ENCODE measurements at regions not wholly inside any gene's neighbourhood (a gene's known extent, or its start where the extent isn't known, plus 50 kb on each side); places are given as distances from the start of the nearest gene placed in this dataset.

GRCh38 chr4:12120968-12121367 is 692.3 kb upstream of the HS3ST1 start:
- H3K4me1 ChIP-seq (ENCODE audit: control insufficient read depth in 4 of 4, insufficient read depth in 4 of 4, low read length in 3 of 4), result peaks cover 0 to 3% (median 0%) of the 10 kb centered on the region in 4 donors
- DNase-seq (ENCODE audit: low spot score), result no peak
- no peaks in the 10 kb centered on the region for H3K36me3 ChIP-seq (ENCODE audit: control insufficient read depth in 4 of 4, insufficient read depth in 3 of 4, low read depth in 1 of 4, low read length in 3 of 4)
- H3K9ac ChIP-seq (ENCODE audit: low read depth in 1 of 2, low read length in 2 of 2), result no peak overlapping the region
- H3K9me3 ChIP-seq (ENCODE audit: control insufficient read depth in 4 of 4, low read length in 3 of 4), result no peaks in the 10 kb centered on the region
- no peaks in the 10 kb centered on the region for H3K27me3 ChIP-seq (ENCODE audit: control insufficient read depth in 4 of 4, insufficient read depth in 4 of 4, low read length in 3 of 4)
- TF ChIP-seq SP1 (IDR thresholded peaks at IDR 0.05) (no peak), TAF1 (conservative IDR thresholded peaks at IDR 0.05) (no peak), HNF4A (conservative IDR thresholded peaks at IDR 0.05) (no peak), JUND (IDR thresholded peaks at IDR 0.05) (no peak), RXRA (IDR thresholded peaks at IDR 0.05) (no peak), YY1 (IDR thresholded peaks at IDR 0.05) (no peak), ATF3 (IDR thresholded peaks at IDR 0.05) (no peak), RAD21 (IDR thresholded peaks at IDR 0.05) (no peak), GABPA (IDR thresholded peaks at IDR 0.05 in 1 of 2, conservative IDR thresholded peaks at IDR 0.05 in 1 of 2) (no peak)
- 33% methylated on average over 2 of the region's 2 CpGs for WGBS
- no peak overlapping the region for H3K4me3 ChIP-seq (ENCODE audit: low read depth in 1 of 3, low read length in 3 of 3)
- no peak overlapping the region for H3K27ac ChIP-seq (ENCODE audit: low read depth in 1 of 2, low read length in 2 of 2)

- DNase-seq (ENCODE audit: low spot score), result no peak
- Histone ChIP-seq H3K4me1 (ENCODE audit: control insufficient read depth in 4 of 4, insufficient read depth in 4 of 4, low read length in 3 of 4) (peaks cover 0 to 3% (median 0%) of the 10 kb centered on the region in 4 donors), H3K27ac (ENCODE audit: low read depth in 1 of 2, low read length in 2 of 2) (no peak overlapping the region), H3K9ac (ENCODE audit: low read depth in 1 of 2, low read length in 2 of 2) (no peak overlapping the region), H3K36me3 (ENCODE audit: control insufficient read depth in 4 of 4, insufficient read depth in 3 of 4, low read depth in 1 of 4, low read length in 3 of 4) (no peaks in the 10 kb centered on the region), H3K27me3 (ENCODE audit: control insufficient read depth in 4 of 4, insufficient read depth in 4 of 4, low read length in 3 of 4) (no peaks in the 10 kb centered on the region), H3K9me3 (ENCODE audit: control insufficient read depth in 4 of 4, low read length in 3 of 4) (peaks cover 0 to 4% (median 0%) of the 10 kb centered on the region in 4 donors), H3K4me3 (ENCODE audit: low read depth in 1 of 3, low read length in 3 of 3) (no peak overlapping the region)
- TF ChIP-seq ATF3 (IDR thresholded peaks at IDR 0.05) (no peak), FOXA2 (IDR thresholded peaks at IDR 0.05) (no peak)
- WGBS, result 61% methylated on average over 2 of the region's 2 CpGs
Observed at GRCh38 chr4:12118651-12119213, 690.0 kb upstream of the HS3ST1 start.

- no peak overlapping the region for H3K27ac ChIP-seq (ENCODE audit: low read depth in 1 of 2, low read length in 2 of 2)
- no peaks in the 10 kb centered on the region for H3K36me3 ChIP-seq (ENCODE audit: control insufficient read depth in 4 of 4, insufficient read depth in 3 of 4, low read depth in 1 of 4, low read length in 3 of 4)
- no peaks in the 10 kb centered on the region for H3K4me1 ChIP-seq (ENCODE audit: control insufficient read depth in 4 of 4, insufficient read depth in 4 of 4, low read length in 3 of 4)
- H3K9ac ChIP-seq (ENCODE audit: low read depth in 1 of 2, low read length in 2 of 2), result no peak overlapping the region
- TF ChIP-seq ZBTB33 (IDR thresholded peaks at IDR 0.05) (no peak), CTCF (IDR thresholded peaks at IDR 0.05; ENCODE audit: low read depth, low read length, missing input control) (no peak), EGR1 (IDR thresholded peaks at IDR 0.05; ENCODE audit: low read depth in 2 of 2) (no peak), RAD21 (IDR thresholded peaks at IDR 0.05) (no peak), RXRA (IDR thresholded peaks at IDR 0.05) (no peak), FOXA1 (IDR thresholded peaks at IDR 0.05) (no peak)
- H3K4me3 ChIP-seq (ENCODE audit: low read depth in 1 of 3, low read length in 3 of 3), result no peak overlapping the region
- DNase-seq (ENCODE audit: low spot score), result no peak
- no peaks in the 10 kb centered on the region for H3K27me3 ChIP-seq (ENCODE audit: control insufficient read depth in 4 of 4, insufficient read depth in 4 of 4, low read length in 3 of 4)
- WGBS, result 81% methylated on average over 3 of the region's 3 CpGs
- peaks cover 0 to 4% (median 0%) of the 10 kb centered on the region in 4 donors for H3K9me3 ChIP-seq (ENCODE audit: control insufficient read depth in 4 of 4, low read length in 3 of 4)
Observed at GRCh38 chr4:12116009-12116552, 687.4 kb upstream of the HS3ST1 start.
